SK-N-SH treated with all-trans-retinoic acid at 6 μM for 48 hours (cell line): ENCODE measurements at regions not wholly inside any gene's neighbourhood (a gene's known extent, or its start where the extent isn't known, plus 50 kb on each side); places are given as distances from the start of the nearest gene placed in this dataset.

Experiments
- ATAC-seq: fragments of 200-7000 bp; cut with Tn5 transposase; 3 replicates; pipeline ENCODE4 v1.9.1; 2020; ENCODE audit warnings: mild to moderate bottlenecking, moderate library complexity
- ARNTL ChIP-seq: fragments of 450-650 bp; formaldehyde crosslinking; IDR thresholded peaks from 2 replicates; pipeline ENCODE4 v1.5.0; 2020; ENCODE audit warnings: low read depth, mild to moderate bottlenecking, moderate library complexity, borderline replicate concordance
- BACH2 ChIP-seq: fragments of 250-450 bp; sonication (Bioruptor Pico); IDR thresholded peaks from 2 replicates; pipeline ENCODE4 v1.9.0; 2021; ENCODE audit warnings: mild to moderate bottlenecking, borderline replicate concordance
- CSDC2 ChIP-seq: fragments of 250-450 bp; sonication (Bioruptor Pico); IDR thresholded peaks from 2 replicates; pipeline ENCODE4 v1.5.0; 2020; ENCODE audit warnings: mild to moderate bottlenecking, moderate library complexity
- ESRRG ChIP-seq: fragments of 250-450 bp; sonication (Bioruptor Pico); IDR thresholded peaks from 2 replicates; pipeline ENCODE4 v1.6.1; 2021; ENCODE audit warnings: mild to moderate bottlenecking
- GLIS3 ChIP-seq: fragments of 250-450 bp; sonication (Bioruptor Pico); IDR thresholded peaks from 2 replicates; pipeline ENCODE4 v1.5.0; 2020; ENCODE audit warnings: mild to moderate bottlenecking, moderate library complexity
- ISL1 ChIP-seq: fragments of 250-450 bp; sonication (Bioruptor Pico); IDR thresholded peaks from 2 replicates; pipeline ENCODE4 v2.1.2; 2022; ENCODE audit warnings: mild to moderate bottlenecking, moderate library complexity
- OSR1 ChIP-seq: fragments of 250-450 bp; sonication (Bioruptor Pico); IDR thresholded peaks from 2 replicates; pipeline ENCODE4 v1.8.0; 2022; ENCODE audit warnings: moderate library complexity, mild to moderate bottlenecking, inconsistent platforms
- PPARA ChIP-seq: fragments of 250-450 bp; sonication (Bioruptor Pico); IDR thresholded peaks from 2 replicates; pipeline ENCODE4 v1.5.0; 2020; ENCODE audit warnings: mild to moderate bottlenecking, borderline replicate concordance
- SNAI2 ChIP-seq: fragments of 250-450 bp; sonication (Bioruptor Pico); IDR thresholded peaks from 2 replicates; pipeline ENCODE4 v1.5.0; 2020; ENCODE audit warnings: mild to moderate bottlenecking, moderate library complexity
- TCF4 ChIP-seq: fragments of 250-450 bp; sonication (Bioruptor Pico); IDR thresholded peaks from 2 replicates; pipeline ENCODE4 v1.8.0; 2021; ENCODE audit warnings: mild to moderate bottlenecking, moderate library complexity, borderline replicate concordance
- TOX ChIP-seq: fragments of 250-450 bp; sonication (Bioruptor Pico); IDR thresholded peaks from 2 replicates; pipeline ENCODE4 v1.8.0; 2021; ENCODE audit warnings: mild to moderate bottlenecking, moderate library complexity, borderline replicate concordance
- ZC3H10 ChIP-seq: fragments of 250-450 bp; sonication (Bioruptor Pico); IDR thresholded peaks from 2 replicates; pipeline ENCODE4 v1.5.1; 2021; ENCODE audit warnings: mild to moderate bottlenecking, moderate library complexity
- ZFP3 ChIP-seq: fragments of 250-450 bp; sonication (Bioruptor Pico); IDR thresholded peaks from 2 replicates; pipeline ENCODE4 v1.5.0; 2020; ENCODE audit warnings: mild to moderate bottlenecking, moderate library complexity
- ZFP30 ChIP-seq: fragments of 450-650 bp; formaldehyde crosslinking; IDR thresholded peaks from 2 replicates; pipeline ENCODE4 v1.5.0; 2022; ENCODE audit warnings: mild to moderate bottlenecking, moderate library complexity
- ZNF565 ChIP-seq: fragments of 450-650 bp; formaldehyde crosslinking; conservative IDR thresholded peaks from 2 replicates; pipeline ENCODE4 v1.5.0; 2020; ENCODE audit warnings: low read depth, mild to moderate bottlenecking, moderate library complexity
- ZNF70 ChIP-seq: fragments of 450-650 bp; formaldehyde crosslinking; IDR thresholded peaks from 2 replicates; pipeline ENCODE4 v1.5.0; 2020; ENCODE audit warnings: mild to moderate bottlenecking, moderate library complexity
- ZNF8 ChIP-seq: fragments of 450-650 bp; formaldehyde crosslinking; IDR thresholded peaks from 2 replicates; pipeline ENCODE4 v1.5.0; 2020; ENCODE audit warnings: mild to moderate bottlenecking, moderate library complexity
- TF ChIP-seq, protein P1 (sequence below): fragments of 250-450 bp; sonication (Bioruptor Pico); IDR thresholded peaks from 2 replicates; pipeline ENCODE4 v1.5.1; 2020; ENCODE audit warnings: low read depth, mild to moderate bottlenecking, moderate library complexity
- TF ChIP-seq, protein P2 (sequence below): fragments of 250-450 bp; sonication (Bioruptor Pico); IDR thresholded peaks from 2 replicates; pipeline ENCODE4 v1.8.0; 2020; ENCODE audit warnings: mild to moderate bottlenecking, moderate library complexity, borderline replicate concordance
- TF ChIP-seq, protein P3 (sequence below): fragments of 250-450 bp; sonication (Bioruptor Pico); IDR thresholded peaks from 2 replicates; pipeline ENCODE4 v1.5.1; 2021; ENCODE audit warnings: mild to moderate bottlenecking, moderate library complexity
- TF ChIP-seq, protein P4 (sequence below): fragments of 250-450 bp; sonication (Bioruptor Pico); IDR thresholded peaks from 2 replicates; pipeline ENCODE4 v1.8.0; 2021; ENCODE audit warnings: low read depth, mild to moderate bottlenecking, moderate library complexity, borderline replicate concordance

DNA sequence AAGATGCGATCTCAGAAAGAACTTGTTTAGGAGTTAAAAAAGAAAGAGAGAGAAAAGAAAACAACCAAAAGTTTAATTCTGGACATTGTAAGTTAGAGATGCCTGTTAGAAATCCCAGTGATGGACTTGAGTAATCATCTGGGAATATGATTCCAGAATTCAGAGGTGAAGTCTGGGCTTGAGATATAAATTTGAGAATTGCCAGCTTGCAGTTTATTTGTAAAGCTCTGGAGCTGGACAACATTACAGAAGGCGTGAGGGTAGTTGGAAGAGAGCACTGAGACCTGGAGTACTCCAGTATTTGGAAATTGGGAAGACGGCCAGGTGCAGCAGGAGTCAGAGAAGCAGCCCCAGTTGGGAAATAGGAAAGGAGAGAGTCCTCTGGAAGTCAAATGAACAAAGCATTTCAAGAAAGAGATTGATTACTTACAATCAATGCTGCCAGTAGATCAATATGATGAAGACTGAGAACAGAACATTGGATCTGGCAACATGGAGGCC lies 128.8 kb upstream of the ARHGAP28 start (continued):
- no peak for TF ChIP-seq ZNF70
- TF ChIP-seq ZNF8 (CRISPR knock-in tag) = no peak
- TF ChIP-seq, all 23 proteins: peak for 0

DNA sequence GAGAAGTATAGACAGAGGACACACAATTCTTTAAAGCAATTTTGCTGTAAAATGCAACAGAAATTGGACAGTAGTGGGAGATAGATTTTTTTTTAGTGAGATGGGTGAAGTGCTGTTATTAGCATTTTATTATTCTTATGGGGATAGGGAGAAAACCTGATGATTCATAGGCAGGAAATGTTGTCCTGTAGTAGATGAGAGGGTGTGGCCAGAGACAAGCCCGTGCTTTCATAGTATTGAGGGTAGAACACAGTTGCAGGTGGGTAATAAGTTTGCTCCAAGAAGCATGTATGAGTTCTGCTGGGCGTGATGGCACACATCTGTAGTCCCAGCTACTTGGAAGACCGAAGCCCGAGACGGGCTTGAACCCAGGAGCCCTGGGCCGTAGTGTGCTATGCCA lies 128.3 kb upstream of the ARHGAP28 start:
- TF ChIP-seq ZFP30 (no peak), ARNTL (no peak), ESRRG (CRISPR knock-in tag) (no peak), ISL1 (CRISPR knock-in tag) (no peak), OSR1 (CRISPR knock-in tag) (no peak), ZNF565 (no peak), CSDC2 (CRISPR knock-in tag) (no peak)
- ATAC-seq = no peak; the same call in 2 of the 3 replicates

DNA sequence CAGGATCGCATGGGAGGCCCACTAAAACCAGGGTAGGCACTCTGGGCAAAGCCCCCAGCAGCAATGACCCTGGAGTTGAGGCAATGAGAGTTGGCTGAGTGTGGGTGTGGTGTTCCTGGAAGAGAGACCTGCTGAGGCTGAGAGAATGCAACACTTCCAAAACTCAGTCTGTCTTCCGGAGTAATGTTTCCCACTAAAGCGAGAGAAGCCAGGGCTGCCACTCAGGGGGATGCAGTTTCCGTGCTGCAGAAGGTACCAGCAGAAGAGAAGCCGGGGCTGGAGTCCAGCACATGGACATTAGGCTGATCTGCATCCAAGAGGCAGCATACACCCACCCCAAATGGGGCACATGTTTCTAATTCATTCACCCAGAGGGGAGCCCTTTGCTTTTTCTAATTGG lies 127.2 kb upstream of the ARHGAP28 start:
- ATAC-seq = no peak
- TF ChIP-seq ZC3H10 (no peak), ESRRG (CRISPR knock-in tag) (no peak), ZFP3 (no peak), ZNF565 (no peak), ARNTL (no peak), ZNF70 (no peak), OSR1 (CRISPR knock-in tag) (no peak), ZFP30 (no peak), GLIS3 (no peak), BACH2 (no peak), ZNF8 (CRISPR knock-in tag) (no peak), TCF4 (CRISPR knock-in tag) (no peak), PPARA (CRISPR knock-in tag) (no peak), TOX (CRISPR knock-in tag) (no peak), ISL1 (CRISPR knock-in tag) (no peak)
- TF ChIP-seq, protein P1, sequence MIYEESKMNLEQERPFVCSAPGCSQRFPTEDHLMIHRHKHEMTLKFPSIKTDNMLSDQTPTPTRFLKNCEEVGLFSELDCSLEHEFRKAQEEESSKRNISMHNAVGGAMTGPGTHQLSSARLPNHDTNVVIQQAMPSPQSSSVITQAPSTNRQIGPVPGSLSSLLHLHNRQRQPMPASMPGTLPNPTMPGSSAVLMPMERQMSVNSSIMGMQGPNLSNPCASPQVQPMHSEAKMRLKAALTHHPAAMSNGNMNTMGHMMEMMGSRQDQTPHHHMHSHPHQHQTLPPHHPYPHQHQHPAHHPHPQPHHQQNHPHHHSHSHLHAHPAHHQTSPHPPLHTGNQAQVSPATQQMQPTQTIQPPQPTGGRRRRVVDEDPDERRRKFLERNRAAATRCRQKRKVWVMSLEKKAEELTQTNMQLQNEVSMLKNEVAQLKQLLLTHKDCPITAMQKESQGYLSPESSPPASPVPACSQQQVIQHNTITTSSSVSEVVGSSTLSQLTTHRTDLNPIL (CRISPR knock-in tag) = no peak
- TF ChIP-seq, protein P2, sequence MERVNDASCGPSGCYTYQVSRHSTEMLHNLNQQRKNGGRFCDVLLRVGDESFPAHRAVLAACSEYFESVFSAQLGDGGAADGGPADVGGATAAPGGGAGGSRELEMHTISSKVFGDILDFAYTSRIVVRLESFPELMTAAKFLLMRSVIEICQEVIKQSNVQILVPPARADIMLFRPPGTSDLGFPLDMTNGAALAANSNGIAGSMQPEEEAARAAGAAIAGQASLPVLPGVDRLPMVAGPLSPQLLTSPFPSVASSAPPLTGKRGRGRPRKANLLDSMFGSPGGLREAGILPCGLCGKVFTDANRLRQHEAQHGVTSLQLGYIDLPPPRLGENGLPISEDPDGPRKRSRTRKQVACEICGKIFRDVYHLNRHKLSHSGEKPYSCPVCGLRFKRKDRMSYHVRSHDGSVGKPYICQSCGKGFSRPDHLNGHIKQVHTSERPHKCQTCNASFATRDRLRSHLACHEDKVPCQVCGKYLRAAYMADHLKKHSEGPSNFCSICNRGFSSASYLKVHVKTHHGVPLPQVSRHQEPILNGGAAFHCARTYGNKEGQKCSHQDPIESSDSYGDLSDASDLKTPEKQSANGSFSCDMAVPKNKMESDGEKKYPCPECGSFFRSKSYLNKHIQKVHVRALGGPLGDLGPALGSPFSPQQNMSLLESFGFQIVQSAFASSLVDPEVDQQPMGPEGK (CRISPR knock-in tag) = no peak
- TF ChIP-seq, protein P3, sequence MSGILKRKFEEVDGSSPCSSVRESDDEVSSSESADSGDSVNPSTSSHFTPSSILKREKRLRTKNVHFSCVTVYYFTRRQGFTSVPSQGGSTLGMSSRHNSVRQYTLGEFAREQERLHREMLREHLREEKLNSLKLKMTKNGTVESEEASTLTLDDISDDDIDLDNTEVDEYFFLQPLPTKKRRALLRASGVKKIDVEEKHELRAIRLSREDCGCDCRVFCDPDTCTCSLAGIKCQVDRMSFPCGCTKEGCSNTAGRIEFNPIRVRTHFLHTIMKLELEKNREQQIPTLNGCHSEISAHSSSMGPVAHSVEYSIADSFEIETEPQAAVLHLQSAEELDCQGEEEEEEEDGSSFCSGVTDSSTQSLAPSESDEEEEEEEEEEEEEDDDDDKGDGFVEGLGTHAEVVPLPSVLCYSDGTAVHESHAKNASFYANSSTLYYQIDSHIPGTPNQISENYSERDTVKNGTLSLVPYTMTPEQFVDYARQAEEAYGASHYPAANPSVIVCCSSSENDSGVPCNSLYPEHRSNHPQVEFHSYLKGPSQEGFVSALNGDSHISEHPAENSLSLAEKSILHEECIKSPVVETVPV (CRISPR knock-in tag) = no peak

DNA sequence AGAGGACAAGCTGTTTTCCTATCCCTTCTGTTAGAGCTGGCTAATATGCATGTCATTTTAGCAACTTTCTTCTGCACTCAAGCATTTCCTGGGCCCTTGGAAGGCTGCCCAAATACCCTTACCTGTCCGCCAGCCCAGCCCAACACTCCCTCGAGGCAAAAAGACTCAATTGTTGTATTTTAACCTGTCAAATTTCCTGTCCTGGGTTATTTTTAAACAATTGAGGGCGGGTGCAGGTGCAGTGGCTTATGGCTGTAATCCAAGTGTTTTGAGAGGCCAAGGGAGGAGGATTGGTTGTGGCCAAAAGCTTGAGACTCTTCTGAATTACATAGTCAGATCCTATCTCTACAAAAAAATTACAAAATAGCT lies 125.0 kb upstream of the ARHGAP28 start:
- no peak for ATAC-seq

More for the DNA sequence above, 125.0 kb upstream of the ARHGAP28 start:
- no peak for TF ChIP-seq OSR1 (CRISPR knock-in tag)
- TF ChIP-seq, protein P3 (CRISPR knock-in tag) = no peak
- no peak for TF ChIP-seq ARNTL
- no peak for TF ChIP-seq ZC3H10
- TF ChIP-seq, protein P4, sequence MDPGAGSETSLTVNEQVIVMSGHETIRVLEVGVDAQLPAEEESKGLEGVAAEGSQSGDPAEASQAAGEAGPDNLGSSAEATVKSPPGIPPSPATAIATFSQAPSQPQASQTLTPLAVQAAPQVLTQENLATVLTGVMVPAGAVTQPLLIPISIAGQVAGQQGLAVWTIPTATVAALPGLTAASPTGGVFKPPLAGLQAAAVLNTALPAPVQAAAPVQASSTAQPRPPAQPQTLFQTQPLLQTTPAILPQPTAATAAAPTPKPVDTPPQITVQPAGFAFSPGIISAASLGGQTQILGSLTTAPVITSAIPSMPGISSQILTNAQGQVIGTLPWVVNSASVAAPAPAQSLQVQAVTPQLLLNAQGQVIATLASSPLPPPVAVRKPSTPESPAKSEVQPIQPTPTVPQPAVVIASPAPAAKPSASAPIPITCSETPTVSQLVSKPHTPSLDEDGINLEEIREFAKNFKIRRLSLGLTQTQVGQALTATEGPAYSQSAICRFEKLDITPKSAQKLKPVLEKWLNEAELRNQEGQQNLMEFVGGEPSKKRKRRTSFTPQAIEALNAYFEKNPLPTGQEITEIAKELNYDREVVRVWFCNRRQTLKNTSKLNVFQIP (CRISPR knock-in tag) = no peak
- no peak for TF ChIP-seq SNAI2 (CRISPR knock-in tag)
- no peak for TF ChIP-seq ZFP3
- no peak for TF ChIP-seq ZNF70
- TF ChIP-seq ZNF8 (CRISPR knock-in tag) = no peak
- TF ChIP-seq ZNF565 = no peak
- TF ChIP-seq, protein P1 (CRISPR knock-in tag) = no peak
